GM19193 (cell line): ENCODE measurements at regions not wholly inside any gene's neighbourhood (a gene's known extent, or its start where the extent isn't known, plus 50 kb on each side); places are given as distances from the start of the nearest gene placed in this dataset.

ENCODE experiments used
- POLR2A ChIP-seq: IDR thresholded peaks from 4 replicates; pipeline ENCODE4 v1.6.1; 2011; ENCODE audit not compliant: insufficient read depth, insufficient read length; ENCODE audit errors: extremely low read depth

DNA sequence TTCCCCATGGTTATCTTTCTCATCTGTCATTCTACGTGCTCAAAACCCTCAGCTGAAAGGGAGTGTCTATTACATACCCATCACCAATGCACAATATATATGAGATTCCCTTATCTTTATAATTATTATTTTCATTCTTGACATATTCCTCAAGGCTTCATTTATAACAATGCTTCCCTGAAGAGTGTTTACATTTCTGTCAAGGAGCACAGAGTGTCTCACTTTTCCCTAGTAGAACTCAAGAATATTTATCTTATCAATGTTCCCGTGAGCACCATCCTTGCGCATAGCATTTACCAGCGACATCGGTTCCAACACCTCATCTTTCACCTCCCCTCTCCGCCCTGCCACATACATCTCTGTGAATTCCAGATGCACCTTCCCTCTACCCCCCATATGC is 250.6 kb downstream of the PLA2G4A start:
- TF ChIP-seq POLR2A = no peak

GRCh38 chr1:187091666-187092065 is 262.9 kb downstream of the PLA2G4A start:
- no peak for TF ChIP-seq POLR2A

- no peak for TF ChIP-seq POLR2A
Measured at GRCh38 chr1:187092104-187092503, 263.4 kb downstream of the PLA2G4A start.

DNA sequence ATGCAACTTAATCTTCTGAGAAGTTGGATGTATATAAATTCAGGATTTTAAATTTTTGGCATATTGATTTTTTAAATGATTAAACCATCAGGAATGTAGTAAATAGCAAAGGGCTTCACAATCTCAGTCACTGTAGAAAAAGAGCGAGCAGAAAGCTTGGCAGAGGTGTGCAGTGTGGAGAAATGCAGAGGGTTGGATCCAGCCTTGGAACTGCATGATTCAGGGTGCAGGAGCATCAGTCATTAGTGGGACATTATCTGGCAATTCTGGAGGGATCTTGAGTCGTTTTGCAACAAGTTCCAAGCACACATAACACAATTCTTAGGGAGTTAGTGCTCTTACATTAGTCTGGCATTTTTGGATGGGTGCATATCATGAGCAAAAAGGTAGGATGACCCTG is 267.9 kb downstream of the PLA2G4A start:
- TF ChIP-seq POLR2A = no peak

- TF ChIP-seq POLR2A = no peak
Measured at GRCh38 chr1:187110351-187110750, 281.6 kb downstream of the PLA2G4A start.

- TF ChIP-seq POLR2A = no peak
Measured at GRCh38 chr1:187114792-187115191, 286.0 kb downstream of the PLA2G4A start.

GRCh38 chr1:187121661-187122060 is 292.9 kb downstream of the PLA2G4A start:
- no peak for TF ChIP-seq POLR2A

GRCh38 chr1:187122566-187122965 is 293.8 kb downstream of the PLA2G4A start:
- no peak for TF ChIP-seq POLR2A

- TF ChIP-seq POLR2A = no peak
Measured at GRCh38 chr1:187129132-187129531, 300.4 kb downstream of the PLA2G4A start.

GRCh38 chr1:187143783-187144182 is 315.0 kb downstream of the PLA2G4A start:
- no peak for TF ChIP-seq POLR2A

GRCh38 chr1:187146388-187146787 is 317.6 kb downstream of the PLA2G4A start:
- no peak for TF ChIP-seq POLR2A

DNA sequence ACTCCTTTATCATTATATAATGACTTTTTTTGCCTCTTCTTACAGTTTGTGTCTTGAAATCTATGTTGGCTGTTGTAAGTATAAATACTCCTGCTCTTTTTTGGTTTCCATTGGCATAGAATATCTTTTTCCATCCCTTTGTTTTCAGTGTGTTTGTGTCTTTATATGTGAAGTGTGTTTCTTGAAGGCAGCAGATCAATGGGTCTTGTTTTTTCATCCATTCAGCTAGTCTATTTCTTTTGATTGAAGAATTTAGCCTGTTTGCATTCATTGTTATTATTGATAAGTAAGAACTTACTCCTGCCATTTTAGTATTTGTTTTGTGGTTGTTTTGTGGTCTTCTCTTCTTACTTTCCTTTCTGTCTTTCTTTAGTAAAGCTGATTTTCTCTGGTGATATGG is 322.8 kb downstream of the PLA2G4A start:
- no peak for TF ChIP-seq POLR2A

DNA sequence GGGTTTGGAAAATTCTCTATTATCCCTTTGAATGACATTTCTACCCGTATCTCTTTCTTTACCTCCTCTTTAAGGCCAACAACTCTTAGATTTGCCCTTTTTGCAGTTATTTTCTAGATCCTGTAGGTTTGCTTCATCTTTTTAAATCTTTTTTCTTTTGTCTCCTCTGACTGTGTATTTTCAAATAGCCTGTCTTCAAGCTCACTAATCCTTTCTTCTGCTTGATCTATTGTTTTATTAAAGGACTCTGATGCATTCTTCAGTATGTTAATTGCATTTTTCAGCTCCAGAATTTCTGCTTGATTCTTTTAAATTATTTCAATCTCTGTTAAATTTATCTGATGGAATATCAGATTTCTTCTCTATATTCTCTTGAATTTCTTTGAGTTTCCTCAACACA is 324.3 kb downstream of the PLA2G4A start:
- TF ChIP-seq POLR2A = no peak

- no peak for TF ChIP-seq POLR2A
Measured at GRCh38 chr1:187157115-187157514, 328.4 kb downstream of the PLA2G4A start.

- TF ChIP-seq POLR2A = no peak
Measured at GRCh38 chr1:187157552-187157951, 328.8 kb downstream of the PLA2G4A start.

DNA sequence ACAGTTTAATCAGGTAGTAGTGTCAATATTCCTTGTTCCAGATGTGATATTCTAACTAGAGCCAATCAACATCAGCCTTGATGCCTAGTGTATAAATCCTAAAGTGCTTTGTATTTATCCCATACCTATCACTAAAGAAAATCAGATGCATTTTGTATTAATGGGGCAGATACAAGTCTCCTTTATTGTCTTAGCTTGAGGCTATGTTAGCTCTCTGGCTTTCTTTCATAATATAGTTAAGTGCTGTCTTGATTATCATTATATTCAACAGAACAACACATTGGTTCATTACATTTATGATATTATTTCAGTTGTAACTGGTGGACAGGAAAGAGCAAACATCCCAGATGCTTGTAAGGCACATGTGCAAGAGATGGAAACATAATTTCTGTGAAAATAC is 338.8 kb downstream of the PLA2G4A start:
- no peak for TF ChIP-seq POLR2A

GRCh38 chr1:187168297-187168696 is 339.5 kb downstream of the PLA2G4A start:
- TF ChIP-seq POLR2A = no peak
